Fibroblast of lung (primary cell): ENCODE measurements at regions not wholly inside any gene's neighbourhood (a gene's known extent, or its start where the extent isn't known, plus 50 kb on each side); places are given as distances from the start of the nearest gene placed in this dataset.

Experiments
- DNase-seq, 2 donors: peaks; one replicate each; pipeline versions ENCODE4 v3.0.0 to v3.0.0-alpha.2; 2010; ENCODE audit warnings: low read depth in 2 of 2
- H2AFZ ChIP-seq: 2 replicates; pipeline ENCODE4 v1.5.1; 2012; ENCODE audit warnings: low read length, control low read depth, inconsistent platforms
- H3K27ac ChIP-seq: 2 replicates; pipeline ENCODE4 v1.5.1; 2011; ENCODE audit warnings: low read length, control low read depth; ENCODE audit not compliant: insufficient read depth
- H3K27me3 ChIP-seq: 2 replicates; pipeline ENCODE4 v1.5.1; 2011; ENCODE audit warnings: mild to moderate bottlenecking, low read length; ENCODE audit not compliant: control insufficient read depth, insufficient read depth
- H3K36me3 ChIP-seq: 2 replicates; pipeline ENCODE4 v1.5.1; 2011; ENCODE audit warnings: low read length; ENCODE audit not compliant: control insufficient read depth, insufficient read depth
- H3K4me1 ChIP-seq: 2 replicates; pipeline ENCODE4 v1.5.1; 2011; ENCODE audit warnings: low read length; ENCODE audit not compliant: control insufficient read depth, insufficient read depth; ENCODE audit errors: extremely low read depth
- H3K4me2 ChIP-seq: 2 replicates; pipeline ENCODE4 v1.5.1; 2011; ENCODE audit warnings: low read length, control low read depth; ENCODE audit not compliant: insufficient read depth; ENCODE audit errors: extremely low read depth
- H3K4me3 ChIP-seq, 4 experiments: fragments of 200-600 bp in 1 of 4; sonication (generic) in 1 of 4; replicated peaks in 1 of 4; 2 replicates each; pipeline ENCODE4 v1.5.1; 2011 to 2016; ENCODE audit warnings: low read length in 4 of 4, low read depth in 3 of 4, mild to moderate bottlenecking in 3 of 4, control low read depth in 2 of 4, inconsistent platforms in 1 of 4, mixed read lengths in 1 of 4; ENCODE audit not compliant: insufficient read depth in 1 of 4; ENCODE audit errors: control extremely low read depth in 1 of 4
- H3K79me2 ChIP-seq: 2 replicates; pipeline ENCODE4 v1.5.1; 2012; ENCODE audit warnings: mild to moderate bottlenecking, low read length, inconsistent platforms; ENCODE audit not compliant: control insufficient read depth, insufficient read depth
- H3K9ac ChIP-seq: 2 replicates; pipeline ENCODE4 v1.5.1; 2011; ENCODE audit warnings: mild to moderate bottlenecking, low read length, control low read depth; ENCODE audit not compliant: insufficient read depth
- H3K9me3 ChIP-seq: 2 replicates; pipeline ENCODE4 v1.5.1; 2012; ENCODE audit warnings: low read depth, low read length; ENCODE audit not compliant: control insufficient read depth, insufficient read depth
- H4K20me1 ChIP-seq: 2 replicates; pipeline ENCODE4 v1.5.1; 2011; ENCODE audit warnings: low read length; ENCODE audit not compliant: control insufficient read depth, insufficient read depth; ENCODE audit errors: extremely low read depth
- EZH2 ChIP-seq: IDR thresholded peaks from 2 replicates; pipeline ENCODE4 v1.5.1; 2012; ENCODE audit warnings: low read length, control low read depth, mild to moderate bottlenecking; ENCODE audit errors: missing control alignments
- TF ChIP-seq, protein P1 (sequence below), 2 donors: IDR thresholded peaks in 1 of 2; conservative IDR thresholded peaks in 1 of 2; 1 replicate in 1 of 2; 2 replicates in 1 of 2; pipeline ENCODE4 v1.5.1; 2011 to 2012; ENCODE audit warnings: low read length in 2 of 2, control low read depth in 1 of 2, inconsistent platforms in 1 of 2, low read depth in 1 of 2, mild to moderate bottlenecking in 1 of 2

DNA sequence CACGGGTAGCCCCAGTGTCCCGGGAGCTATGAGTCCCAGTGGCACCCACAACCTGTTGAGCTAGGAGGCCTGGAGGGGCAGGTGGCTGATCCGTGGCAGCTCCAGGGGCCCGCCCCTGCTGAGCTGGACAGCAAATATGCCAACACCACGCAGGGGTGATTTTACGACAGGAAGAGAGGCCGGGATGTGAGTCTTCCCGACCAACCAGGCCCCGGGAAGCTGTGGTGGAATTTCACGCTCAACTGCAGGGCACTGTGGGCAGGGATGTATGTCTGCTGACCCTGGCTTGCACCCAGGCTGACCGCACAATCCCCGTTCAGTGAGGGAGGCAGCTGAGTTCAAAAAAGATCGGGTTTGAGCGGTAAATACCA, 183.9 kb downstream of the ERMARD start:
- H2AFZ ChIP-seq: no peak overlapping the region
- no peaks in the 10 kb centered on the region for H4K20me1 ChIP-seq
- H3K79me2 ChIP-seq: no peaks in the 10 kb centered on the region
- no peak overlapping the region for H3K4me3 ChIP-seq
- H3K36me3 ChIP-seq: no peaks in the 10 kb centered on the region
- H3K9ac ChIP-seq: no peak overlapping the region
- no peak for DNase-seq
- no peaks in the 10 kb centered on the region for H3K9me3 ChIP-seq
- no peak overlapping the region for H3K27ac ChIP-seq
- TF ChIP-seq, protein P1, sequence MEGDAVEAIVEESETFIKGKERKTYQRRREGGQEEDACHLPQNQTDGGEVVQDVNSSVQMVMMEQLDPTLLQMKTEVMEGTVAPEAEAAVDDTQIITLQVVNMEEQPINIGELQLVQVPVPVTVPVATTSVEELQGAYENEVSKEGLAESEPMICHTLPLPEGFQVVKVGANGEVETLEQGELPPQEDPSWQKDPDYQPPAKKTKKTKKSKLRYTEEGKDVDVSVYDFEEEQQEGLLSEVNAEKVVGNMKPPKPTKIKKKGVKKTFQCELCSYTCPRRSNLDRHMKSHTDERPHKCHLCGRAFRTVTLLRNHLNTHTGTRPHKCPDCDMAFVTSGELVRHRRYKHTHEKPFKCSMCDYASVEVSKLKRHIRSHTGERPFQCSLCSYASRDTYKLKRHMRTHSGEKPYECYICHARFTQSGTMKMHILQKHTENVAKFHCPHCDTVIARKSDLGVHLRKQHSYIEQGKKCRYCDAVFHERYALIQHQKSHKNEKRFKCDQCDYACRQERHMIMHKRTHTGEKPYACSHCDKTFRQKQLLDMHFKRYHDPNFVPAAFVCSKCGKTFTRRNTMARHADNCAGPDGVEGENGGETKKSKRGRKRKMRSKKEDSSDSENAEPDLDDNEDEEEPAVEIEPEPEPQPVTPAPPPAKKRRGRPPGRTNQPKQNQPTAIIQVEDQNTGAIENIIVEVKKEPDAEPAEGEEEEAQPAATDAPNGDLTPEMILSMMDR (conservative IDR thresholded peaks at IDR 0.05 in 1 of 2, IDR thresholded peaks at IDR 0.05 in 1 of 2; ENCODE audit: low read depth in 1 of 2, low read length in 2 of 2): no peak
- no peak for TF ChIP-seq EZH2
- H3K27me3 ChIP-seq: no peaks in the 10 kb centered on the region
- no peak overlapping the region for H3K4me2 ChIP-seq
- H3K4me1 ChIP-seq: no peaks in the 10 kb centered on the region

DNA sequence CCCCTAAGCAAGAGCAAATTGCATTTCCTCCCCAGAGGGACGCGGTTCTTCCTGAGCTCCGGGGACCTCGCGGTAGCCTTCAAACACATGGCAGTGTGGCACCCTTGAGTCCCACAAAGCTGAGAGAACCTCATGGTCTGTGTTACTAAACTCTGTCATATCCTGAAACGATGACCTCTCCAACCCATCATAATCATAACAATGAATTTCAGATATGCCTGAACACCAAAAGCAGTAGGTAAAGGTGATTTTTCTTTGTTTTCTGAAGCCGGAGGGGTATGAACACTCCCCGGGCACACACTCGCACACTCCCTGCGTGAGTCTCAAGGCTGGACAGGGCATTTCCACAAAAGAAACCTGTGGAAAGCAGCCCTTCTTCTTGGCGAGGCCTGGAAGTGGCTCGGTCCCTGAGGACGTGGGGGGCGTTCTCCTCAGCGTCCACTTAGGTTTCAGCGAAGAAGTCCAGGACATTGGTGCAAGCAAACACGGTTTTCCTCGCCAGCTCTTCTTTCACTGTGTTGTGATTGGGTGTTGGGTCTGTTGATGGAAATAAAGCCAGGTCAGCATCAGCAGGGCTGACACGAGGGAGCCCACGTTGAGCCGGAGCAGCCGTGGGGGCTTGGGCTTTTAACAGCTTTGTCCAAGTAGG, 183.4 kb downstream of the ERMARD start:
- Histone ChIP-seq H3K36me3 (no peaks in the 10 kb centered on the region), H3K4me2 (no peak overlapping the region), H3K4me3 (no peak overlapping the region), H3K9ac (no peak overlapping the region), H3K9me3 (no peaks in the 10 kb centered on the region), H3K79me2 (no peaks in the 10 kb centered on the region), H3K4me1 (no peaks in the 10 kb centered on the region), H3K27ac (no peak overlapping the region), H2AFZ (no peak overlapping the region), H3K27me3 (no peaks in the 10 kb centered on the region), H4K20me1 (no peaks in the 10 kb centered on the region)
- TF ChIP-seq, protein P1 (conservative IDR thresholded peaks at IDR 0.05 in 1 of 2, IDR thresholded peaks at IDR 0.05 in 1 of 2; ENCODE audit: low read depth in 1 of 2, low read length in 2 of 2): no peak
- no peak for TF ChIP-seq EZH2
- DNase-seq: no peak

DNA sequence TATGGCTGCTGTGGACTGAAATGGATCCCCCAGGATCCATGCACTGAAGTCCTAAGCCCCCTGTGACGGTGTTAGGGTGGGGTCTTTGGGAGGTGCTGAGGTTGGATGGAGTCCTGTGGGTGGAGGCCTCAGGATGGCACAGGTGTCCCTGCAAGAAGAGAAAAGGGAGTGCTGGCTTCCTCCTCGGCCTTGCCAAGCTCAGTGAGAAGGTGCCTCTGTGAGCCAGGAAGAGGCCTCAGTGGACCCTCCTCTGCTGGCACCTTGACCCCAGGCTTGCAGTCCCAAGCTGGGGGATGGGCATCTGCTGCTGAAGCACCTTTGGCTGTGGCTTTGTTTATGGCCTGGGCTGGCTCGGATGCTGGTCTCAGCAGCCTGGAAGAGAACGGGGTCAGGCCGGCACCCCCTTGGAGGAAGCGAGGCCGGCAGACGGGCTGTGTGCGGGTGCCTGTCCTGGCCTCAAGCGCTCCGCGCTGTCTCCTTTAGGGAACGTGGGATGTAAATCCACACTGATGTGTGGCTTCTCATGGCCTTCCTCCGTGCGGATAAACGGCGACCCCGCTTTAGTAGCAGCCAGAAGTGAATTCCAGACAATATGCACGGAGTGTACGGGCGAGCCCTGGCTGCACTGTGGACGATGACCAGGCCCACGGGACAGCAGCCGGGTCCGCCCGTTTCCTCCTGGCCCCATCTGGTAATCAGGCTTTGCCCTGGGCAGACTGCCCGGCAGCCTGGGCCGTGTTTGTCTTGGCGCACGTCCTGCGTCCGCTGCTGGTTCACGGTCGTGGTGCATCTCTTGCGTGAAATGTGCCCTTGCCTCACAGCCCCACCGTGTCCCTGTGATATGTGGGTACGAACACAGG, 182.6 kb downstream of the ERMARD start:
- TF ChIP-seq, protein P1 (conservative IDR thresholded peaks at IDR 0.05 in 1 of 2, IDR thresholded peaks at IDR 0.05 in 1 of 2; ENCODE audit: low read depth in 1 of 2, low read length in 2 of 2): no peak
- no peak for TF ChIP-seq EZH2
- no peak overlapping the region for H2AFZ ChIP-seq
- no peaks in the 10 kb centered on the region for H3K36me3 ChIP-seq
- H3K4me2 ChIP-seq: no peak overlapping the region
- H4K20me1 ChIP-seq: no peaks in the 10 kb centered on the region
- no peak overlapping the region for H3K9ac ChIP-seq
- H3K79me2 ChIP-seq: no peaks in the 10 kb centered on the region
- no peak overlapping the region for H3K4me3 ChIP-seq
- peak in 1 of 2 donors; percentile 15 for DNase-seq
- H3K9me3 ChIP-seq: no peaks in the 10 kb centered on the region
- H3K4me1 ChIP-seq: no peaks in the 10 kb centered on the region
- no peak overlapping the region for H3K27ac ChIP-seq
- no peaks in the 10 kb centered on the region for H3K27me3 ChIP-seq
